A549 (cell line): ENCODE measurements at regions not wholly inside any gene's neighbourhood (a gene's known extent, or its start where the extent isn't known, plus 50 kb on each side); places are given as distances from the start of the nearest gene placed in this dataset.

Experiments used
- BHLHE40 ChIP-seq: IDR thresholded peaks from 2 replicates; pipeline ENCODE4 v1.6.1; 2012; ENCODE audit warnings: low read depth, low read length, inconsistent platforms
- EP300 ChIP-seq, 2 experiments: fragments of >200 bp; sonication (Bioruptor Twin); formaldehyde crosslinking; IDR thresholded peaks; 2 replicates in 1 of 2; 3 replicates in 1 of 2; pipeline ENCODE4 v1.6.1; 2016 to 2017
- JUNB ChIP-seq: fragments of >200 bp; sonication (Bioruptor Twin); formaldehyde crosslinking; IDR thresholded peaks from 2 replicates; pipeline ENCODE4 v1.6.1; 2016
- POLR2A ChIP-seq: IDR thresholded peaks from 2 replicates; pipeline ENCODE4 v1.6.1; 2012; ENCODE audit warnings: mild to moderate bottlenecking, low read length
- SMC3 ChIP-seq: fragments of >200 bp; sonication (Bioruptor Twin); formaldehyde crosslinking; IDR thresholded peaks from 3 replicates; pipeline ENCODE4 v1.6.1; 2018; ENCODE audit warnings: inconsistent platforms
- TF ChIP-seq, protein P1 (sequence below): fragments of >200 bp; sonication (Bioruptor Twin); formaldehyde crosslinking; IDR thresholded peaks from 3 replicates; pipeline ENCODE4 v1.5.1; 2016
- TF ChIP-seq, protein P2 (sequence below): IDR thresholded peaks from 2 replicates; pipeline ENCODE4 v1.6.1; 2012

DNA sequence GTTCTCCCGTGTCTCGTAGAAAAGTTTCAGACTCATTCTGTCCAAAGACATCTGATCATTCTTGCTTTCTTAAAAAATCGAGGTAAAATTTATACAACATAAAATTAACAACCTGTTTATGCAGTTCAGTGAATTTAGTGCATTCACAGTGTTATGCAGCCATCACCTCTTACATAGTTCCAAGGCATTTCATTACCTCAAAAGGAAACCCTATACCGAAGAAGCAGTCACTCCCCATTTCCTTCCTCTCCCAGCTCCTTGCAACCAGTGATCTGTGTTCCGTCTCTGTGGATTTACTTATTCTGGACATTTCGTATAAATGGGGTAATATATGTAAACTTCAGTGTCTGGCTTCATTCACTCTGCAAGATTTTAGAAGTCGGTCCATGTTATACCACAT lies 103.5 kb upstream of the HS3ST3A1 start:
- TF ChIP-seq JUNB (no peak), BHLHE40 (no peak), POLR2A (no peak), EP300 (IDR thresholded peaks at IDR 0.05) (no peak), SMC3 (no peak)
- TF ChIP-seq, protein P1, sequence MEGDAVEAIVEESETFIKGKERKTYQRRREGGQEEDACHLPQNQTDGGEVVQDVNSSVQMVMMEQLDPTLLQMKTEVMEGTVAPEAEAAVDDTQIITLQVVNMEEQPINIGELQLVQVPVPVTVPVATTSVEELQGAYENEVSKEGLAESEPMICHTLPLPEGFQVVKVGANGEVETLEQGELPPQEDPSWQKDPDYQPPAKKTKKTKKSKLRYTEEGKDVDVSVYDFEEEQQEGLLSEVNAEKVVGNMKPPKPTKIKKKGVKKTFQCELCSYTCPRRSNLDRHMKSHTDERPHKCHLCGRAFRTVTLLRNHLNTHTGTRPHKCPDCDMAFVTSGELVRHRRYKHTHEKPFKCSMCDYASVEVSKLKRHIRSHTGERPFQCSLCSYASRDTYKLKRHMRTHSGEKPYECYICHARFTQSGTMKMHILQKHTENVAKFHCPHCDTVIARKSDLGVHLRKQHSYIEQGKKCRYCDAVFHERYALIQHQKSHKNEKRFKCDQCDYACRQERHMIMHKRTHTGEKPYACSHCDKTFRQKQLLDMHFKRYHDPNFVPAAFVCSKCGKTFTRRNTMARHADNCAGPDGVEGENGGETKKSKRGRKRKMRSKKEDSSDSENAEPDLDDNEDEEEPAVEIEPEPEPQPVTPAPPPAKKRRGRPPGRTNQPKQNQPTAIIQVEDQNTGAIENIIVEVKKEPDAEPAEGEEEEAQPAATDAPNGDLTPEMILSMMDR: no peak
- TF ChIP-seq, protein P2, sequence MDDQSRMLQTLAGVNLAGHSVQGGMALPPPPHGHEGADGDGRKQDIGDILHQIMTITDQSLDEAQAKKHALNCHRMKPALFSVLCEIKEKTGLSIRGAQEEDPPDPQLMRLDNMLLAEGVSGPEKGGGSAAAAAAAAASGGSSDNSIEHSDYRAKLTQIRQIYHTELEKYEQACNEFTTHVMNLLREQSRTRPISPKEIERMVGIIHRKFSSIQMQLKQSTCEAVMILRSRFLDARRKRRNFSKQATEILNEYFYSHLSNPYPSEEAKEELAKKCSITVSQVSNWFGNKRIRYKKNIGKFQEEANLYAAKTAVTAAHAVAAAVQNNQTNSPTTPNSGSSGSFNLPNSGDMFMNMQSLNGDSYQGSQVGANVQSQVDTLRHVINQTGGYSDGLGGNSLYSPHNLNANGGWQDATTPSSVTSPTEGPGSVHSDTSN: no peak
